ENCODE measurements at regions not wholly inside any gene's neighbourhood (a gene's known extent, or its start where the extent isn't known, plus 50 kb on each side); places are given as distances from the start of the nearest gene placed in this dataset.

DNA sequence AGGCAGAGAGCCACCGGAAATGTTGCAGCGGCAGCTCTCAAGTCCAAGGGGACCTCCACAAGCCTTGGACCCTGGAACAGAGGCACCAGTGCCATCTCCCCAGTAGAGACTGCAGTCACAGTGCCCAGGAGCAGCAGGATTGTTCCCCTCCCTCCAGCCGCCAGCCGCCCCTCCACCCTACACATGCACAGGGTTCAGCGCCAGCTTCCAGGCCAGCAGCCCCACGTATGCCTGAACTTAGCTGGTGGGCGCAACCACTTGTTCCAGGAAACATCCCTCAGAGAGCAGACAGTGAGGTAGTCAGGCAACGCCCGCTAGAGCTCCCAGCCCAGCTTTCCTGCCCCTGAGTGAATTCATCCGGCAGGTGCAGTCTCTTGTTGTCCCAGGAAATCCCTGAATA lies 1098.1 kb upstream of the NCAM2 start:
- H3K4me1 ChIP-seq (replicated peaks in 1 of 2; ENCODE audit: control insufficient read depth in 2 of 2, insufficient read depth in 2 of 2, low read length in 2 of 2) = no peaks in the 10 kb centered on the region
- H3K27ac ChIP-seq (ENCODE audit: extremely low read depth, low read depth, low read length) = peak overlapping the region; percentile 72; the same call in 1 of the 3 replicates
- H3K9me3 ChIP-seq (replicated peaks; ENCODE audit: control insufficient read depth, insufficient read depth, low read depth, low read length) = 0 out of 2 replicates have a peak, but pooled peaks cover 2% of the 10 kb centered on the region
- intact Hi-C loops (cut with micrococcal nuclease) (no loop called here), in situ Hi-C loops (cut with MboI) (no loop called here)
- WGBS (ENCODE audit: insufficient coverage, low coverage, missing lambda C conversion rate) = 28% methylated on average over 8 of the region's 10 CpGs
- BruUV-seq (replicated peaks) = no TSS peak
- no peaks in the 10 kb centered on the region for H3K9me1 ChIP-seq (ENCODE audit: control insufficient read depth, insufficient read depth, low read length)
- TF ChIP-seq CHCHD3 (CRISPR knock-in tag; IDR thresholded peaks at IDR 0.05) = no peak
- TF ChIP-seq POLR2G (IDR thresholded peaks at IDR 0.05; ENCODE audit: low read depth, low read length) = peak; percentile 44; the same call in 1 of the 2 replicates
- TF ChIP-seq RBFOX2 (IDR thresholded peaks at IDR 0.05; ENCODE audit: low read depth, low read length) = peak; percentile 48
- TF ChIP-seq, protein P1, sequence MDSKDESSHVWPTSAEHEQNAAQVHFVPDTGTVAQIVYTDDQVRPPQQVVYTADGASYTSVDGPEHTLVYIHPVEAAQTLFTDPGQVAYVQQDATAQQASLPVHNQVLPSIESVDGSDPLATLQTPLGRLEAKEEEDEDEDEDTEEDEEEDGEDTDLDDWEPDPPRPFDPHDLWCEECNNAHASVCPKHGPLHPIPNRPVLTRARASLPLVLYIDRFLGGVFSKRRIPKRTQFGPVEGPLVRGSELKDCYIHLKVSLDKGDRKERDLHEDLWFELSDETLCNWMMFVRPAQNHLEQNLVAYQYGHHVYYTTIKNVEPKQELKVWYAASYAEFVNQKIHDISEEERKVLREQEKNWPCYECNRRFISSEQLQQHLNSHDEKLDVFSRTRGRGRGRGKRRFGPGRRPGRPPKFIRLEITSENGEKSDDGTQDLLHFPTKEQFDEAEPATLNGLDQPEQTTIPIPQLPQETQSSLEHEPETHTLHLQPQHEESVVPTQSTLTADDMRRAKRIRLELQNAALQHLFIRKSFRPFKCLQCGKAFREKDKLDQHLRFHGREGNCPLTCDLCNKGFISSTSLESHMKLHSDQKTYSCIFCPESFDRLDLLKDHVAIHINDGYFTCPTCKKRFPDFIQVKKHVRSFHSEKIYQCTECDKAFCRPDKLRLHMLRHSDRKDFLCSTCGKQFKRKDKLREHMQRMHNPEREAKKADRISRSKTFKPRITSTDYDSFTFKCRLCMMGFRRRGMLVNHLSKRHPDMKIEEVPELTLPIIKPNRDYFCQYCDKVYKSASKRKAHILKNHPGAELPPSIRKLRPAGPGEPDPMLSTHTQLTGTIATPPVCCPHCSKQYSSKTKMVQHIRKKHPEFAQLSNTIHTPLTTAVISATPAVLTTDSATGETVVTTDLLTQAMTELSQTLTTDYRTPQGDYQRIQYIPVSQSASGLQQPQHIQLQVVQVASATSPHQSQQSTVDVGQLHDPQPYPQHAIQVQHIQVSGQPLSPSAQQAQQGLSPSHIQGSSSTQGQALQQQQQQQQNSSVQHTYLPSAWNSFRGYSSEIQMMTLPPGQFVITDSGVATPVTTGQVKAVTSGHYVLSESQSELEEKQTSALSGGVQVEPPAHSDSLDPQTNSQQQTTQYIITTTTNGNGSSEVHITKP (IDR thresholded peaks at IDR 0.05; ENCODE audit: partially characterized antibody) = peak; percentile 37
- DNase-seq (ENCODE audit: extremely low read depth in 1 of 4, low spot score in 3 of 4) (no peak), FAIRE-seq (no peak), ATAC-seq (peak; percentile 72)
- H3K9ac ChIP-seq (ENCODE audit: insufficient read depth in 1 of 2, low read depth in 2 of 2, low read length in 2 of 2) = peak overlapping the region in 1 of 2 experiments; percentile 79; a peak in 2 of 4 replicates
- CTCF ChIA-PET (ENCODE audit: low intra/inter-chr PET ratio) = no interaction called here
- H3K79me2 ChIP-seq (ENCODE audit: control insufficient read depth, insufficient read depth, low read length) = no peaks in the 10 kb centered on the region
- H2AFZ ChIP-seq (ENCODE audit: low read depth, low read length) = peak overlapping the region; percentile 72
- H3K27me3 ChIP-seq (ENCODE audit: control insufficient read depth in 2 of 2, insufficient read depth in 2 of 2, low read length in 2 of 2) = no peaks in the 10 kb centered on the region
- POLR2A ChIA-PET = interaction anchor here (0.6 to 0.9 kb wide), 4 partner anchors 8 to 842 kb away, joined by 3 to 5 read pairs (median 3); no protein-coding TSS in a partner anchor
- H4K20me1 ChIP-seq (replicated peaks; ENCODE audit: control insufficient read depth, insufficient read depth, low read length) = no peaks in the 10 kb centered on the region
- H3K36me3 ChIP-seq (ENCODE audit: control insufficient read depth, insufficient read depth, low read length) = no peaks in the 10 kb centered on the region
- H3K4me2 ChIP-seq (ENCODE audit: insufficient read depth, low read length) = peak overlapping the region; percentile 65
- H3K4me3 ChIP-seq = peak overlapping the region; percentile 37

Data from K562 (cell line).